OCI-LY7 (cell line): ENCODE measurements at regions not wholly inside any gene's neighbourhood (a gene's known extent, or its start where the extent isn't known, plus 50 kb on each side); places are given as distances from the start of the nearest gene placed in this dataset.
"Not testable (repeated sequence)": the region's sequence is repeated elsewhere in the genome, so short reads cannot be mapped to it uniquely, and the experiment has no call there.

Source experiments
- BruUV-seq: library from RNA; stranded (reverse); fragments of 400-500 nt; replicated peaks from 2 replicates; lab custom pipeline; 2021; lab: Mats Ljungman, UMichigan
- CTCF ChIA-PET: fragments of 300-600 bp; sonication (Branson Sonifier 250); formaldehyde crosslinking; loops from one replicate; lab custom pipeline; 2022; ENCODE audit warnings: antibody characterized with exemption; ENCODE audit not compliant: unreplicated experiment; lab: Charles Lee
- POLR2A ChIA-PET: fragments of 300-600 bp; sonication (Branson Sonifier 250); formaldehyde crosslinking; loops from one replicate; lab custom pipeline; 2022; ENCODE audit warnings: antibody characterized with exemption; lab: Charles Lee
- DNase-seq: peaks from one replicate; pipeline ENCODE4 v3.0.0-alpha.2; 2015; ENCODE audit warnings: low spot score
- H2AFZ ChIP-seq: fragments of 200-600 bp; sonication (generic), shearing (Covaris generic); 2 replicates; pipeline ENCODE4 v1.6.1; 2014; ENCODE audit warnings: mild to moderate bottlenecking, antibody characterized with exemption, low read length, moderate library complexity
- H3K27ac ChIP-seq: fragments of 200-600 bp; sonication (generic); 2 replicates; pipeline ENCODE4 v1.5.1; 2014; ENCODE audit warnings: mixed run types, low read depth, mild to moderate bottlenecking, moderate library complexity, low read length, inconsistent platforms; ENCODE audit not compliant: poor library complexity, severe bottlenecking
- H3K36me3 ChIP-seq: fragments of 200-600 bp; sonication (generic); 2 replicates; pipeline ENCODE4 v1.6.1; 2014; ENCODE audit warnings: mild to moderate bottlenecking, antibody characterized with exemption, low read length, moderate library complexity, mixed read lengths; ENCODE audit not compliant: insufficient read depth
- H3K4me1 ChIP-seq: fragments of 200-600 bp; sonication (generic); 2 replicates; pipeline ENCODE4 v1.5.1; 2014; ENCODE audit warnings: mild to moderate bottlenecking, low read length; ENCODE audit not compliant: insufficient read depth, poor library complexity, severe bottlenecking
- H3K4me2 ChIP-seq: fragments of 200-600 bp; sonication (generic); 2 replicates; pipeline ENCODE4 v1.6.1; 2014; ENCODE audit warnings: mild to moderate bottlenecking, low read length
- H3K4me3 ChIP-seq: fragments of 200-600 bp; sonication (generic); 2 replicates; pipeline ENCODE4 v1.5.1; 2014; ENCODE audit warnings: mild to moderate bottlenecking, low read depth, low read length; ENCODE audit not compliant: poor library complexity, severe bottlenecking
- H3K79me2 ChIP-seq: fragments of 200-600 bp; sonication (generic); 2 replicates; pipeline ENCODE4 v1.6.1; 2016; ENCODE audit warnings: low read depth, mild to moderate bottlenecking, low read length, moderate library complexity, mixed read lengths; ENCODE audit not compliant: insufficient read depth
- H3K9me2 ChIP-seq: fragments of 200-600 bp; sonication (generic); 2 replicates; pipeline ENCODE4 v1.6.1; 2016; ENCODE audit warnings: mild to moderate bottlenecking, low read length, mixed read lengths; ENCODE audit not compliant: insufficient read depth
- H3K9me3 ChIP-seq: fragments of 200-600 bp; sonication (generic); 2 replicates; pipeline ENCODE4 v1.6.1; 2014; ENCODE audit warnings: mild to moderate bottlenecking, mixed run types, low read length, mixed read lengths
- H4K20me1 ChIP-seq: fragments of 200-600 bp; sonication (generic); 2 replicates; pipeline ENCODE4 v1.6.1; 2014; ENCODE audit warnings: mild to moderate bottlenecking, antibody characterized with exemption, low read length, moderate library complexity, mixed read lengths; ENCODE audit not compliant: insufficient read depth
- EZH2phosphoT487 ChIP-seq: fragments of 200-600 bp; sonication (generic); IDR thresholded peaks from 2 replicates; pipeline ENCODE4 v1.6.1; 2018; ENCODE audit warnings: low read depth, borderline replicate concordance, mild to moderate bottlenecking, mixed run types, antibody characterized with exemption, low read length, moderate library complexity, mixed read lengths
- intact Hi-C: fragments of 100-400 bp; cut with micrococcal nuclease; formaldehyde crosslinking; loops from one replicate; pipeline ENCODE4 v1.10.0; 2022; ENCODE audit not compliant: unreplicated experiment
- TF ChIP-seq, protein P1 (sequence below): fragments of 200-600 bp; sonication (generic); conservative IDR thresholded peaks from 2 replicates; pipeline ENCODE4 v1.5.1; 2014; ENCODE audit warnings: mild to moderate bottlenecking, antibody characterized with exemption, low read length, moderate library complexity, mixed read lengths

GRCh38 chr6:99668036-99668705 lies 61.5 kb downstream of the PRDM13 start:
- H2AFZ ChIP-seq = no peak overlapping the region
- BruUV-seq = no TSS peak
- H3K27ac ChIP-seq = no peak overlapping the region
- no peak overlapping the region for H3K4me2 ChIP-seq
- intact Hi-C loops = no loop called here
- H3K36me3 ChIP-seq = no peaks in the 10 kb centered on the region
- no peaks in the 10 kb centered on the region for H3K9me3 ChIP-seq
- H3K79me2 ChIP-seq = no peaks in the 10 kb centered on the region
- CTCF ChIA-PET = no interaction called here
- POLR2A ChIA-PET = no interaction called here
- no peaks in the 10 kb centered on the region for H4K20me1 ChIP-seq
- no peaks in the 10 kb centered on the region for H3K9me2 ChIP-seq
- H3K4me1 ChIP-seq = no peaks in the 10 kb centered on the region
- no peak overlapping the region for H3K4me3 ChIP-seq
- TF ChIP-seq, protein P1, sequence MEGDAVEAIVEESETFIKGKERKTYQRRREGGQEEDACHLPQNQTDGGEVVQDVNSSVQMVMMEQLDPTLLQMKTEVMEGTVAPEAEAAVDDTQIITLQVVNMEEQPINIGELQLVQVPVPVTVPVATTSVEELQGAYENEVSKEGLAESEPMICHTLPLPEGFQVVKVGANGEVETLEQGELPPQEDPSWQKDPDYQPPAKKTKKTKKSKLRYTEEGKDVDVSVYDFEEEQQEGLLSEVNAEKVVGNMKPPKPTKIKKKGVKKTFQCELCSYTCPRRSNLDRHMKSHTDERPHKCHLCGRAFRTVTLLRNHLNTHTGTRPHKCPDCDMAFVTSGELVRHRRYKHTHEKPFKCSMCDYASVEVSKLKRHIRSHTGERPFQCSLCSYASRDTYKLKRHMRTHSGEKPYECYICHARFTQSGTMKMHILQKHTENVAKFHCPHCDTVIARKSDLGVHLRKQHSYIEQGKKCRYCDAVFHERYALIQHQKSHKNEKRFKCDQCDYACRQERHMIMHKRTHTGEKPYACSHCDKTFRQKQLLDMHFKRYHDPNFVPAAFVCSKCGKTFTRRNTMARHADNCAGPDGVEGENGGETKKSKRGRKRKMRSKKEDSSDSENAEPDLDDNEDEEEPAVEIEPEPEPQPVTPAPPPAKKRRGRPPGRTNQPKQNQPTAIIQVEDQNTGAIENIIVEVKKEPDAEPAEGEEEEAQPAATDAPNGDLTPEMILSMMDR = no peak
- no peak for TF ChIP-seq EZH2phosphoT487
- DNase-seq = no peak

DNA sequence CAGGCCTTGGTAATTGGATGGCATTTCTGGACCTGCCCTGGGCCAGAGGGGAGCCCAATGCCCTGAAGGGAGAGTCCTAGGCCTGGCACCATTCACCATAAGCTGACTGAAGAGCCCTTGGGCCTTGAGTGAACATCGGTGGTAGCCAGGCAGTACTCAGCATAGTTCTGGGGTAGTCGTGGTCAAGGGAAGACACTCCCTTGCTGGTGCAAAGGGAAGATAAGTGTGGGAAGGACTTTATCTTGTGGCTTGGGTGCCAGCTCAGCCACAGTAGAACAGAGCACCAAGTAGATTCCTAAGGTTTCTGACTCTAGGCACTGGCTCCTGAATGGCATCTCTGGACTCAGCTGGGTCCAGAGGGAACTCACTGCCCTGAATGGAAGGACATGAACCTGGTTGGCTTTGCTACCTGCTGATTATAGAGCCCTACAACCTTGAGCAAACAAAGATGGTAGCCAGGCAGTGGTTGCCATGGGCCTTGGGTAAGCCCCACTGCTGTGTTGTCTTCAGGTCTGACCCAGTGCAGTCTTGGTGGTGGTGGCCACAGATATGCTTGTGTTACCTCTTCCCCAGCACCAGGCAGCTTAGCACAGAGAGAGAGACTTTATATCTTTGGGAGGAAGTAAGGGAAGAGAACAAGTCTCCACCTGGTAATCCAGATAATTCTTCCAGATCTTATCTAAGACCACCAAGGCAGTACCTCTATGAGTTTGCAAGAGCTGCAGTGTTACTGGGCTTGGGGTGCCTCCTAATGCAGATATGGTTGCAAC lies 83.5 kb downstream of the PRDM13 start:
- no peak overlapping the region for H3K27ac ChIP-seq
- no peak for DNase-seq
- CTCF ChIA-PET = no interaction called here
- H3K4me3 ChIP-seq = no peak overlapping the region
- H2AFZ ChIP-seq = no peak overlapping the region
- H3K9me2 ChIP-seq = no peaks in the 10 kb centered on the region
- TF ChIP-seq EZH2phosphoT487 = no peak
- TF ChIP-seq, protein P1 = no peak
- BruUV-seq = no TSS peak
- intact Hi-C loops = no loop called here
- H3K9me3 ChIP-seq = no peaks in the 10 kb centered on the region
- H3K4me1 ChIP-seq = no peaks in the 10 kb centered on the region
- POLR2A ChIA-PET = no interaction called here
- no peak overlapping the region for H3K4me2 ChIP-seq
- H3K79me2 ChIP-seq = no peaks in the 10 kb centered on the region
- H4K20me1 ChIP-seq = no peaks in the 10 kb centered on the region
- H3K36me3 ChIP-seq = no peaks in the 10 kb centered on the region

- H3K9me2 ChIP-seq, H2AFZ ChIP-seq, H4K20me1 ChIP-seq, H3K27ac ChIP-seq, H3K4me3 ChIP-seq, POLR2A ChIA-PET, BruUV-seq, DNase-seq, H3K36me3 ChIP-seq, intact Hi-C loops, CTCF ChIA-PET, H3K79me2 ChIP-seq, H3K4me2 ChIP-seq, H3K4me1 ChIP-seq, H3K9me3 ChIP-seq: not testable (repeated sequence)
These were observed 95.7 kb downstream of the PRDM13 start for GRCh38 chr6:99702287-99702686.
